WTC11 (cell line): ENCODE measurements at regions not wholly inside any gene's neighbourhood (a gene's known extent, or its start where the extent isn't known, plus 50 kb on each side); places are given as distances from the start of the nearest gene placed in this dataset.

Experiments
- ATAC-seq: fragments of 200-7000 bp; cut with Tn5 transposase; 2 replicates; pipeline ENCODE4 v1.10.0; 2021; ENCODE audit warnings: mild to moderate bottlenecking, moderate library complexity
- CTCF ChIA-PET: fragments of 300-600 bp; sonication (Branson Sonifier 250); formaldehyde crosslinking; loops from one replicate; lab custom pipeline; 2021; ENCODE audit warnings: antibody characterized with exemption; lab: Charles Lee
- POLR2A ChIA-PET: fragments of 350-600 bp; sonication (Branson Sonifier 250); formaldehyde crosslinking; loops from one replicate; lab custom pipeline; 2021; ENCODE audit warnings: antibody characterized with exemption; lab: Charles Lee
- DNase-seq: peaks from one replicate; pipeline ENCODE4 v3.0.0; 2021; ENCODE audit warnings: low spot score
- H3K27ac Mint-ChIP-seq: 2 replicates; pipeline ENCODE4 v1.8.0; 2021; ENCODE audit warnings: mixed read lengths
- H3K27me3 Mint-ChIP-seq: 2 replicates; pipeline ENCODE4 v1.8.0; 2021; ENCODE audit warnings: low read depth, mild to moderate bottlenecking, moderate library complexity, mixed read lengths
- H3K36me3 Mint-ChIP-seq: 2 replicates; pipeline ENCODE4 v1.8.0; 2021; ENCODE audit warnings: mixed read lengths
- H3K4me1 Mint-ChIP-seq: 2 replicates; pipeline ENCODE4 v1.8.0; 2022; ENCODE audit warnings: mixed read lengths
- H3K4me3 Mint-ChIP-seq: 2 replicates; pipeline ENCODE4 v1.8.0; 2021; ENCODE audit warnings: mild to moderate bottlenecking, moderate library complexity, mixed read lengths
- H3K9me3 Mint-ChIP-seq: 2 replicates; pipeline ENCODE4 v1.8.0; 2021; ENCODE audit warnings: mixed read lengths
- ATF1 ChIP-seq: sonication (generic); formaldehyde crosslinking; IDR thresholded peaks from 2 replicates; pipeline ENCODE4 v1.8.1; 2023; ENCODE audit warnings: mild to moderate bottlenecking, moderate library complexity, missing genetic modification reagents
- ETV6 ChIP-seq: sonication (generic); formaldehyde crosslinking; IDR thresholded peaks from 2 replicates; pipeline ENCODE4 v1.8.1; 2022; ENCODE audit warnings: mild to moderate bottlenecking, missing genetic modification reagents
- FOXP1 ChIP-seq: sonication (generic); formaldehyde crosslinking; IDR thresholded peaks from 2 replicates; pipeline ENCODE4 v1.8.0; 2022; ENCODE audit warnings: missing genetic modification reagents, mild to moderate bottlenecking, moderate library complexity, borderline replicate concordance
- GTF2I ChIP-seq: fragments of 250-450 bp; sonication (Bioruptor Pico); conservative IDR thresholded peaks from 2 replicates; pipeline ENCODE4 v1.4.0; 2021; ENCODE audit warnings: mild to moderate bottlenecking
- JAZF1 ChIP-seq: fragments of 250-450 bp; sonication (Bioruptor Pico); IDR thresholded peaks from 2 replicates; pipeline ENCODE4 v1.9.0; 2021; ENCODE audit warnings: moderate library complexity, mild to moderate bottlenecking, inconsistent platforms
- KAT7 ChIP-seq: sonication (generic); formaldehyde crosslinking; IDR thresholded peaks from 2 replicates; pipeline ENCODE4 v1.8.1; 2023; ENCODE audit warnings: missing genetic modification reagents, mild to moderate bottlenecking, borderline replicate concordance
- NFATC4 ChIP-seq: fragments of 250-450 bp; sonication (Bioruptor Pico); IDR thresholded peaks from 2 replicates; pipeline ENCODE4 v1.9.0; 2021; ENCODE audit warnings: mild to moderate bottlenecking
- NFYB ChIP-seq: sonication (generic); formaldehyde crosslinking; conservative IDR thresholded peaks from 2 replicates; pipeline ENCODE4 v1.8.0; 2022; ENCODE audit warnings: low read depth, missing genetic modification reagents
- OVOL2 ChIP-seq: fragments of 250-450 bp; sonication (Bioruptor Pico); IDR thresholded peaks from 2 replicates; pipeline ENCODE4 v1.9.0; 2021; ENCODE audit warnings: mild to moderate bottlenecking, borderline replicate concordance
- PRRX2 ChIP-seq: fragments of 250-450 bp; sonication (Bioruptor Pico); IDR thresholded peaks from 2 replicates; pipeline ENCODE4 v1.8.0; 2021; ENCODE audit warnings: mild to moderate bottlenecking
- SMAD3 ChIP-seq: sonication (generic); formaldehyde crosslinking; IDR thresholded peaks from 2 replicates; pipeline ENCODE4 v1.8.0; 2022; ENCODE audit warnings: missing genetic modification reagents, mild to moderate bottlenecking, borderline replicate concordance
- TEAD4 ChIP-seq: sonication (generic); formaldehyde crosslinking; IDR thresholded peaks from 2 replicates; pipeline ENCODE4 v1.8.0; 2022; ENCODE audit warnings: mild to moderate bottlenecking, missing genetic modification reagents
- ZBTB21 ChIP-seq: sonication (generic); formaldehyde crosslinking; IDR thresholded peaks from 2 replicates; pipeline ENCODE4 v1.8.1; 2023; ENCODE audit warnings: mild to moderate bottlenecking, missing genetic modification reagents, borderline replicate concordance
- ZNF138 ChIP-seq: sonication (generic); formaldehyde crosslinking; conservative IDR thresholded peaks from 2 replicates; pipeline ENCODE4 v1.8.1; 2022; ENCODE audit warnings: mild to moderate bottlenecking, moderate library complexity, missing genetic modification reagents
- ZNF396 ChIP-seq: fragments of 250-450 bp; sonication (Bioruptor Pico); IDR thresholded peaks from 2 replicates; pipeline ENCODE4 v1.8.0; 2021; ENCODE audit warnings: mild to moderate bottlenecking, moderate library complexity, borderline replicate concordance
- TF ChIP-seq, protein P1 (sequence below): fragments of 200-600 bp; IDR thresholded peaks from 2 replicates; pipeline ENCODE4 v1.8.0; 2022; ENCODE audit warnings: antibody characterized with exemption
- TF ChIP-seq, protein P2 (sequence below): sonication (generic); formaldehyde crosslinking; IDR thresholded peaks from 2 replicates; pipeline ENCODE4 v1.8.0; 2023; ENCODE audit warnings: missing genetic modification reagents
- TF ChIP-seq, protein P3 (sequence below): sonication (generic); formaldehyde crosslinking; IDR thresholded peaks from 2 replicates; pipeline ENCODE4 v1.8.0; 2022; ENCODE audit warnings: mild to moderate bottlenecking, missing genetic modification reagents
- TF ChIP-seq, protein P4 (sequence below): sonication (generic); formaldehyde crosslinking; IDR thresholded peaks from 2 replicates; pipeline ENCODE4 v1.8.1; 2022; ENCODE audit warnings: mild to moderate bottlenecking, moderate library complexity, missing genetic modification reagents
- TF ChIP-seq, protein P5 (sequence below): sonication (generic); formaldehyde crosslinking; IDR thresholded peaks from 2 replicates; pipeline ENCODE4 v1.8.1; 2022; ENCODE audit warnings: low read depth, mild to moderate bottlenecking, moderate library complexity, missing genetic modification reagents, borderline replicate concordance
- TF ChIP-seq, protein P6 (sequence below): fragments of 250-450 bp; sonication (Bioruptor Pico); conservative IDR thresholded peaks from 2 replicates; pipeline ENCODE4 v1.9.0; 2021; ENCODE audit warnings: mild to moderate bottlenecking
- TF ChIP-seq, protein P7 (sequence below): sonication (generic); formaldehyde crosslinking; IDR thresholded peaks from 2 replicates; pipeline ENCODE4 v1.8.0; 2022; ENCODE audit warnings: mild to moderate bottlenecking, missing genetic modification reagents
- TF ChIP-seq, protein P8 (sequence below): sonication (generic); formaldehyde crosslinking; IDR thresholded peaks from 2 replicates; pipeline ENCODE4 v1.8.1; 2022; ENCODE audit warnings: missing genetic modification reagents, borderline replicate concordance

DNA sequence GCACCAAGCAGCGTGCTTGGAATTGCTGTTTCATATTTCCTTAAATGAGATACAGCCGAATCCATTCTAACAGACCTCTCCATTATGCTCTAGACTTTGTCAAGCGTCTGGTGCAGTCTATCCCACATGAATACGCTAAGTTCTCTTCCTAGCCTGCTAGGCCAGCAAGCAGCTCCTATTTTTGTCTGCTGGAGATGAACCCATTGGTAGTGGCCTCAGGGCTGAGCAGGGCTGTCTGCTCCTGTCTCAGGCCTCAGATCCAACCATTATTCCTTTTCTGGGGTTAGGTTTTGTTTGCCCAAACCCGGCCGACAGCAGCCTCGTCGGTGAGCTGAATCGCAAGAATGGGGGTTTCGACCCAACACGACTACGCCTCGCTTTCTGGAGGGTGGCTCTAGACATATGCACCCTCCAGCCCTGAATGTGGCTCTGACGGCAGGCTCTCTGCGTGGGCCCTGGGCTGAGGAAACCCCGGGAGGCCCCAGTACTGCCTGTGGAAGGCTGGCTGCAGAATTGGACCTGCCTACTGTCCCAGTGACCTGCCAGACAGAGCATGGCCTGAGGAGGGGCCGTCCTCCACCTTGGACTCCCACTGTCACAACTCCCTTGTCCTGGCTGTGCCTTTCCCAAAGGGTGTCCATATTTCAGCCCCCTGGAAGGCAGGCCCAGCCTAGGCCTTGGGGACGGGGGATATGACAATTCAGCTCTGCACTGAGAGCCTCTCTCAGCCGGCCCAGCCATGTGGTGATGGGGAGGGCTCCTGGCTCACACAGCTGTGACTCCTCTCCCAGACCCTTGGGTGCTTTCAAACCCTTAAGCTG lies 267.9 kb upstream of the TCERG1L start:
- POLR2A ChIA-PET: no interaction called here
- Mint-ChIP-seq H3K9me3 (peaks cover 54% of the 10 kb centered on the region), H3K4me3 (no peak overlapping the region), H3K4me1 (no peaks in the 10 kb centered on the region), H3K36me3 (peaks cover 37% of the 10 kb centered on the region), H3K27me3 (peaks cover 6% of the 10 kb centered on the region; the same call in 1 of the 2 replicates), H3K27ac (no peak overlapping the region)
- ATAC-seq (no peak), DNase-seq (no peak)
- TF ChIP-seq, protein P1, sequence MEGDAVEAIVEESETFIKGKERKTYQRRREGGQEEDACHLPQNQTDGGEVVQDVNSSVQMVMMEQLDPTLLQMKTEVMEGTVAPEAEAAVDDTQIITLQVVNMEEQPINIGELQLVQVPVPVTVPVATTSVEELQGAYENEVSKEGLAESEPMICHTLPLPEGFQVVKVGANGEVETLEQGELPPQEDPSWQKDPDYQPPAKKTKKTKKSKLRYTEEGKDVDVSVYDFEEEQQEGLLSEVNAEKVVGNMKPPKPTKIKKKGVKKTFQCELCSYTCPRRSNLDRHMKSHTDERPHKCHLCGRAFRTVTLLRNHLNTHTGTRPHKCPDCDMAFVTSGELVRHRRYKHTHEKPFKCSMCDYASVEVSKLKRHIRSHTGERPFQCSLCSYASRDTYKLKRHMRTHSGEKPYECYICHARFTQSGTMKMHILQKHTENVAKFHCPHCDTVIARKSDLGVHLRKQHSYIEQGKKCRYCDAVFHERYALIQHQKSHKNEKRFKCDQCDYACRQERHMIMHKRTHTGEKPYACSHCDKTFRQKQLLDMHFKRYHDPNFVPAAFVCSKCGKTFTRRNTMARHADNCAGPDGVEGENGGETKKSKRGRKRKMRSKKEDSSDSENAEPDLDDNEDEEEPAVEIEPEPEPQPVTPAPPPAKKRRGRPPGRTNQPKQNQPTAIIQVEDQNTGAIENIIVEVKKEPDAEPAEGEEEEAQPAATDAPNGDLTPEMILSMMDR: no peak
- TF ChIP-seq TEAD4 (CRISPR knock-in tag): no peak
- TF ChIP-seq NFATC4 (CRISPR knock-in tag): no peak
- no peak for TF ChIP-seq NFYB
- no peak for TF ChIP-seq JAZF1 (CRISPR knock-in tag)
- no peak for TF ChIP-seq SMAD3 (CRISPR knock-in tag)
- TF ChIP-seq ETV6 (CRISPR knock-in tag): no peak
- TF ChIP-seq, protein P2, sequence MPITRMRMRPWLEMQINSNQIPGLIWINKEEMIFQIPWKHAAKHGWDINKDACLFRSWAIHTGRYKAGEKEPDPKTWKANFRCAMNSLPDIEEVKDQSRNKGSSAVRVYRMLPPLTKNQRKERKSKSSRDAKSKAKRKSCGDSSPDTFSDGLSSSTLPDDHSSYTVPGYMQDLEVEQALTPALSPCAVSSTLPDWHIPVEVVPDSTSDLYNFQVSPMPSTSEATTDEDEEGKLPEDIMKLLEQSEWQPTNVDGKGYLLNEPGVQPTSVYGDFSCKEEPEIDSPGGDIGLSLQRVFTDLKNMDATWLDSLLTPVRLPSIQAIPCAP (CRISPR knock-in tag): no peak
- no peak for TF ChIP-seq KAT7 (CRISPR knock-in tag)
- TF ChIP-seq, protein P3, sequence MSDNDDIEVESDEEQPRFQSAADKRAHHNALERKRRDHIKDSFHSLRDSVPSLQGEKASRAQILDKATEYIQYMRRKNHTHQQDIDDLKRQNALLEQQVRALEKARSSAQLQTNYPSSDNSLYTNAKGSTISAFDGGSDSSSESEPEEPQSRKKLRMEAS: no peak
- no peak for TF ChIP-seq OVOL2 (CRISPR knock-in tag)
- TF ChIP-seq, protein P4, sequence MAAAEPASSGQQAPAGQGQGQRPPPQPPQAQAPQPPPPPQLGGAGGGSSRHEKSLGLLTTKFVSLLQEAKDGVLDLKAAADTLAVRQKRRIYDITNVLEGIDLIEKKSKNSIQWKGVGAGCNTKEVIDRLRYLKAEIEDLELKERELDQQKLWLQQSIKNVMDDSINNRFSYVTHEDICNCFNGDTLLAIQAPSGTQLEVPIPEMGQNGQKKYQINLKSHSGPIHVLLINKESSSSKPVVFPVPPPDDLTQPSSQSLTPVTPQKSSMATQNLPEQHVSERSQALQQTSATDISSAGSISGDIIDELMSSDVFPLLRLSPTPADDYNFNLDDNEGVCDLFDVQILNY (CRISPR knock-in tag): no peak
- no peak for TF ChIP-seq ZNF396 (CRISPR knock-in tag)
- TF ChIP-seq, protein P5, sequence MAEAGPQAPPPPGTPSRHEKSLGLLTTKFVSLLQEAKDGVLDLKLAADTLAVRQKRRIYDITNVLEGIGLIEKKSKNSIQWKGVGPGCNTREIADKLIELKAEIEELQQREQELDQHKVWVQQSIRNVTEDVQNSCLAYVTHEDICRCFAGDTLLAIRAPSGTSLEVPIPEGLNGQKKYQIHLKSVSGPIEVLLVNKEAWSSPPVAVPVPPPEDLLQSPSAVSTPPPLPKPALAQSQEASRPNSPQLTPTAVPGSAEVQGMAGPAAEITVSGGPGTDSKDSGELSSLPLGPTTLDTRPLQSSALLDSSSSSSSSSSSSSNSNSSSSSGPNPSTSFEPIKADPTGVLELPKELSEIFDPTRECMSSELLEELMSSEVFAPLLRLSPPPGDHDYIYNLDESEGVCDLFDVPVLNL (CRISPR knock-in tag): no peak
- TF ChIP-seq, protein P6, sequence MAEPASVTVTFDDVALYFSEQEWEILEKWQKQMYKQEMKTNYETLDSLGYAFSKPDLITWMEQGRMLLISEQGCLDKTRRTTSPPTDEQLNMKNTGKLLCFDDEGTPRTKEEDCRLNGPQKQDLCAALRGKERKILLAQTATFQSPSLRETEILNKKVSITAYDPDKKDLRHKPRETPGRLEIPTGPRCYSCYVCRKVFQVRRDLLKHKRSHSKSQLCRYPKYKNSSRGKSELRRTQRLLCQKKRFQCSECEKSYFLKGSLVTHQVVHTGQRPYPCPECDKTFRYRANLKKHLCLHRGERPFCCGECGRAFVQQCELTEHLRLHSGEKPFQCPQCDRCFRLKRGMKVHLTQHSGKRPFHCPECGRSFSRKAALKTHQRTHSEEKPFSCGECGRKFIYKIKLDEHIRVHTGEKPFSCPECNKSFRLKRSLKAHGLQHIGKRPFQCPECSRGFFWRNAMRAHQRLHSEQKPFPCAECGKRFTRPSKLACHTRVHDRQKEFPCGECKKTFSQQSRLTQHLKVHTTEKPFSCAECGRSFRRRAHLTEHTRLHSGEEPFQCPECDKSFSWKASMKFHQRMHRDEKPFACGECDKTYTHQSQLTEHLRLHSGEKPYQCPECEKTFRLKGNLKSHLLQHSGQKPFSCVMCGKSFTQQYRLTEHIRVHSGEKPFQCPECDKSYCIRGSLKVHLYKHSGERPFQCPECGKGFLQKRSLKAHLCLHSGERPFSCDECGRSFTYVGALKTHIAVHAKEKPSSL (CRISPR knock-in tag): no peak
- TF ChIP-seq ZNF138: no peak
- no peak for TF ChIP-seq ZBTB21 (CRISPR knock-in tag)
- CTCF ChIA-PET: interaction anchor here (0.6 kb wide), 1 partner anchor 10 kb away, joined by 3 read pairs; no protein-coding TSS in a partner anchor

DNA sequence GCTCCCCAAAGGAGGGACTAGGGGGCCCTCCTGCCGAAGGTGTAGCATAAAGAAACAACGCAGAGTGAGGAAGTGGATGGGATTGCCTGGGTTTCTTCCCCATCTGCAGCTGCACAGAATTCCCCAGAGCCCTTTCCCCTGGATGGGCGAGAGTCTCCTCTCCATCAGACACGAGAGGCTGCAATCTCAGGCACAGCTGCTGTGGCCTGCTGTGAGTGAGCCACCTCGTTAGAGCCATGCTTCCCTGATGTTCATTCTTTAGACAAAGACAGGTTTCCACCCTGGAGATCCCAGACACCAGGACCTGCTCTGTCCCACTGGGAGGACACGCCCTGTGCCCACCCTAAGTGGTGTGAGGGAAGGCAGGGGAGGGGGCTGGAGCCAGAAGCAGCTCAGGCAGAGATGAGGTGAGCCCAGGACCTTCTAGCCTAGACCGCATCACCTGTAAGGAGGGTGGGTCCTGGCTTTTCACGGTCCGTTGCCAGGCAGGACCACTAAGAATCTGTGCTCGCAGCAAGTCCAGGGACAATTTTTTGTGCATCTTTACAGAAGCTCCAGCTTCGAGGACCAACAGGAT lies 268.6 kb upstream of the TCERG1L start:
- peaks cover 40% of the 10 kb centered on the region for H3K36me3 Mint-ChIP-seq
- no peak overlapping the region for H3K4me3 Mint-ChIP-seq
- no peak overlapping the region for H3K27ac Mint-ChIP-seq
- ATAC-seq (no peak), DNase-seq (no peak)
- peaks cover 61% of the 10 kb centered on the region for H3K9me3 Mint-ChIP-seq
- POLR2A ChIA-PET: no interaction called here
- H3K4me1 Mint-ChIP-seq: no peaks in the 10 kb centered on the region
- CTCF ChIA-PET: no interaction called here
- H3K27me3 Mint-ChIP-seq: peaks cover 6% of the 10 kb centered on the region; the same call in 1 of the 2 replicates
- TF ChIP-seq, protein P7, sequence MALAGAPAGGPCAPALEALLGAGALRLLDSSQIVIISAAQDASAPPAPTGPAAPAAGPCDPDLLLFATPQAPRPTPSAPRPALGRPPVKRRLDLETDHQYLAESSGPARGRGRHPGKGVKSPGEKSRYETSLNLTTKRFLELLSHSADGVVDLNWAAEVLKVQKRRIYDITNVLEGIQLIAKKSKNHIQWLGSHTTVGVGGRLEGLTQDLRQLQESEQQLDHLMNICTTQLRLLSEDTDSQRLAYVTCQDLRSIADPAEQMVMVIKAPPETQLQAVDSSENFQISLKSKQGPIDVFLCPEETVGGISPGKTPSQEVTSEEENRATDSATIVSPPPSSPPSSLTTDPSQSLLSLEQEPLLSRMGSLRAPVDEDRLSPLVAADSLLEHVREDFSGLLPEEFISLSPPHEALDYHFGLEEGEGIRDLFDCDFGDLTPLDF: no peak
- no peak for TF ChIP-seq GTF2I
- TF ChIP-seq, protein P5 (CRISPR knock-in tag): no peak
- no peak for TF ChIP-seq PRRX2 (CRISPR knock-in tag)
- TF ChIP-seq FOXP1 (CRISPR knock-in tag): no peak
- TF ChIP-seq, protein P8, sequence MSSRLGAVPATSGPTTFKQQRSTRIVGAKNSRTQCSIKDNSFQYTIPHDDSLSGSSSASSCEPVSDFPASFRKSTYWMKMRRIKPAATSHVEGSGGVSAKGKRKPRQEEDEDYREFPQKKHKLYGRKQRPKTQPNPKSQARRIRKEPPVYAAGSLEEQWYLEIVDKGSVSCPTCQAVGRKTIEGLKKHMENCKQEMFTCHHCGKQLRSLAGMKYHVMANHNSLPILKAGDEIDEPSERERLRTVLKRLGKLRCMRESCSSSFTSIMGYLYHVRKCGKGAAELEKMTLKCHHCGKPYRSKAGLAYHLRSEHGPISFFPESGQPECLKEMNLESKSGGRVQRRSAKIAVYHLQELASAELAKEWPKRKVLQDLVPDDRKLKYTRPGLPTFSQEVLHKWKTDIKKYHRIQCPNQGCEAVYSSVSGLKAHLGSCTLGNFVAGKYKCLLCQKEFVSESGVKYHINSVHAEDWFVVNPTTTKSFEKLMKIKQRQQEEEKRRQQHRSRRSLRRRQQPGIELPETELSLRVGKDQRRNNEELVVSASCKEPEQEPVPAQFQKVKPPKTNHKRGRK: no peak
- TF ChIP-seq ATF1 (CRISPR knock-in tag): no peak
- TF ChIP-seq OVOL2 (CRISPR knock-in tag): no peak
